IMR-90 (cell line): ENCODE measurements at regions not wholly inside any gene's neighbourhood (a gene's known extent, or its start where the extent isn't known, plus 50 kb on each side); places are given as distances from the start of the nearest gene placed in this dataset.

ENCODE experiments used
- ATAC-seq: fragments of 200-7000 bp; cut with Tn5 transposase; 2 replicates; pipeline ENCODE4 v1.9.1; 2020; ENCODE audit warnings: low read depth, mild to moderate bottlenecking, moderate library complexity
- BruUV-seq: library from RNA; stranded (reverse); fragments of 400-500 nt; replicated peaks from 2 replicates; lab custom pipeline; 2021; lab: Mats Ljungman, UMichigan
- CTCF ChIA-PET: fragments of 300-600 bp; formaldehyde crosslinking; extraction: SDS; loops from one replicate; lab custom pipeline; 2021; ENCODE audit warnings: antibody characterized with exemption; lab: Yijun Ruan, JAX
- POLR2A ChIA-PET: fragments of 300-600 bp; sonication (Branson Sonifier 250); formaldehyde crosslinking; loops from one replicate; lab custom pipeline; 2022; ENCODE audit warnings: antibody characterized with exemption; ENCODE audit not compliant: unreplicated experiment; lab: Charles Lee
- DNase-seq: peaks from one replicate; pipeline ENCODE4 v3.0.0; 2013
- H2AFZ ChIP-seq: replicated peaks from 2 replicates; pipeline ENCODE3; 2013; ENCODE audit warnings: low read length, mild to moderate bottlenecking; ENCODE audit not compliant: poor library complexity
- H2AK5ac ChIP-seq: 2 replicates; pipeline ENCODE4 v1.6.1; 2013; ENCODE audit warnings: low read depth, low read length, inconsistent platforms
- H2AK9ac ChIP-seq: replicated peaks from 2 replicates; pipeline ENCODE3; 2013; ENCODE audit warnings: mild to moderate bottlenecking, low read depth, low read length, moderate library complexity; ENCODE audit not compliant: poor library complexity
- H2BK120ac ChIP-seq: 2 replicates; pipeline ENCODE4 v1.6.1; 2013; ENCODE audit warnings: low read depth, low read length, inconsistent platforms
- H2BK15ac ChIP-seq: 3 replicates; pipeline ENCODE4 v1.6.1; 2013; ENCODE audit warnings: low read depth, low read length, inconsistent platforms
- H2BK20ac ChIP-seq: 2 replicates; pipeline ENCODE4 v1.6.1; 2013; ENCODE audit warnings: low read depth, mild to moderate bottlenecking, inconsistent platforms, low read length, moderate library complexity
- H2BK5ac ChIP-seq: 2 replicates; pipeline ENCODE4 v1.6.1; 2013; ENCODE audit warnings: mild to moderate bottlenecking, low read depth, low read length, inconsistent platforms; ENCODE audit not compliant: poor library complexity, severe bottlenecking
- H3K14ac ChIP-seq: replicated peaks from 2 replicates; pipeline ENCODE4 v1.6.1; 2013; ENCODE audit warnings: low read depth, low read length, inconsistent platforms
- H3K18ac ChIP-seq: 2 replicates; pipeline ENCODE4 v1.6.1; 2013; ENCODE audit warnings: low read depth, low read length, control low read depth
- H3K23ac ChIP-seq: 2 replicates; pipeline ENCODE4 v1.6.1; 2013; ENCODE audit warnings: low read depth, low read length, inconsistent platforms
- H3K27ac ChIP-seq: 2 replicates; pipeline ENCODE4 v1.5.1; 2013; ENCODE audit warnings: mild to moderate bottlenecking, control low read depth, low read length; ENCODE audit not compliant: insufficient read depth
- H3K27me3 ChIP-seq: 2 replicates; pipeline ENCODE4 v1.6.1; 2013; ENCODE audit warnings: low read length; ENCODE audit not compliant: control insufficient read depth, insufficient read depth
- H3K36me3 ChIP-seq: 2 replicates; pipeline ENCODE4 v1.6.1; 2013; ENCODE audit warnings: low read length, mixed read lengths; ENCODE audit not compliant: control insufficient read depth, insufficient read depth
- H3K4ac ChIP-seq: 2 replicates; pipeline ENCODE4 v1.6.1; 2013; ENCODE audit warnings: low read depth, low read length, inconsistent platforms
- H3K4me1 ChIP-seq: 2 replicates; pipeline ENCODE4 v1.6.1; 2013; ENCODE audit warnings: low read length, mixed read lengths; ENCODE audit not compliant: control insufficient read depth, insufficient read depth
- H3K4me2 ChIP-seq: 2 replicates; pipeline ENCODE4 v1.6.1; 2013; ENCODE audit warnings: low read depth, mild to moderate bottlenecking, control low read depth, low read length, moderate library complexity
- H3K4me3 ChIP-seq: 2 replicates; pipeline ENCODE4 v1.5.1; 2013; ENCODE audit warnings: low read depth, mild to moderate bottlenecking, control low read depth, low read length, moderate library complexity; ENCODE audit not compliant: insufficient read depth
- H3K56ac ChIP-seq: 2 replicates; pipeline ENCODE4 v1.6.1; 2013; ENCODE audit warnings: low read length, inconsistent platforms; ENCODE audit not compliant: insufficient read depth; ENCODE audit errors: extremely low read depth
- H3K79me1 ChIP-seq, 2 experiments: 2 replicates each; pipeline ENCODE4 v1.6.1; 2013; ENCODE audit warnings: low read length in 2 of 2, inconsistent platforms in 1 of 2, low read depth in 1 of 2
- H3K9ac ChIP-seq: 2 replicates; pipeline ENCODE4 v1.6.1; 2013; ENCODE audit warnings: low read depth, low read length, control low read depth
- H3K9me1 ChIP-seq: 2 replicates; pipeline ENCODE4 v1.6.1; 2013; ENCODE audit warnings: low read length, inconsistent platforms; ENCODE audit not compliant: insufficient read depth
- H3K9me3 ChIP-seq: 2 replicates; pipeline ENCODE4 v1.6.1; 2013; ENCODE audit warnings: low read length; ENCODE audit not compliant: control insufficient read depth, insufficient read depth
- H4K20me1 ChIP-seq: 2 replicates; pipeline ENCODE4 v1.6.1; 2013; ENCODE audit warnings: low read length, inconsistent platforms; ENCODE audit not compliant: insufficient read depth
- H4K5ac ChIP-seq: 2 replicates; pipeline ENCODE4 v1.6.1; 2013; ENCODE audit warnings: mild to moderate bottlenecking, low read depth, low read length, control low read depth
- H4K8ac ChIP-seq, 2 experiments: 2 replicates each; pipeline ENCODE4 v1.6.1; 2013; ENCODE audit warnings: low read depth in 2 of 2, low read length in 2 of 2, control low read depth in 1 of 2, inconsistent platforms in 1 of 2
- H4K91ac ChIP-seq: 2 replicates; pipeline ENCODE4 v1.6.1; 2013; ENCODE audit warnings: low read depth, low read length, inconsistent platforms; ENCODE audit not compliant: insufficient read depth
- CEBPB ChIP-seq: IDR thresholded peaks from 2 replicates; pipeline ENCODE4 v1.6.1; 2012; ENCODE audit warnings: low read depth, low read length, improper control_type of control experiment
- FOS ChIP-seq: fragments of 150-350 bp; IDR thresholded peaks from 2 replicates; pipeline ENCODE4 v1.6.1; 2016; ENCODE audit warnings: low read depth, low read length
- RAD21 ChIP-seq: IDR thresholded peaks from 2 replicates; pipeline ENCODE4 v1.6.1; 2012; ENCODE audit warnings: low read length, improper control_type of control experiment
- RFX5 ChIP-seq: IDR thresholded peaks from 2 replicates; pipeline ENCODE4 v1.8.0; 2012; ENCODE audit warnings: low read depth, mild to moderate bottlenecking, low read length, moderate library complexity
- WGBS, 2 experiments: methylation state at CpG; one replicate each; pipeline versions ENCODE4 v1.1.5 to v1.1.7; 2013; ENCODE audit warnings: missing lambda C conversion rate in 2 of 2; ENCODE audit not compliant: insufficient read length in 1 of 2; ENCODE audit errors: extremely low coverage in 2 of 2; 5-methylcytosine and 5-hydroxymethylcytosine counted together
- dilution Hi-C: fragments of 300-500 bp; cut with HindIII; formaldehyde crosslinking; loops from one replicate; pipeline ENCODE4 v1.14.3; 2018; ENCODE audit warnings: low sequenced_read_pairs; ENCODE audit not compliant: unreplicated experiment
- in situ Hi-C: fragments of 300-500 bp; cut with MboI; formaldehyde crosslinking; loops from 3 replicates; pipeline ENCODE4 v1.14.3; 2019; ENCODE audit warnings: low sequenced_read_pairs, inconsistent platforms, mixed read lengths
- intact Hi-C: fragments of 100-400 bp; cut with micrococcal nuclease; formaldehyde crosslinking; loops from 2 replicates; pipeline ENCODE4 v1.10.0; 2022
- TF ChIP-seq, protein P1 (sequence below): fragments of 150-350 bp; IDR thresholded peaks from 2 replicates; pipeline ENCODE4 v1.6.1; 2017; ENCODE audit warnings: mild to moderate bottlenecking, antibody characterized with exemption, low read length, low read depth

DNA sequence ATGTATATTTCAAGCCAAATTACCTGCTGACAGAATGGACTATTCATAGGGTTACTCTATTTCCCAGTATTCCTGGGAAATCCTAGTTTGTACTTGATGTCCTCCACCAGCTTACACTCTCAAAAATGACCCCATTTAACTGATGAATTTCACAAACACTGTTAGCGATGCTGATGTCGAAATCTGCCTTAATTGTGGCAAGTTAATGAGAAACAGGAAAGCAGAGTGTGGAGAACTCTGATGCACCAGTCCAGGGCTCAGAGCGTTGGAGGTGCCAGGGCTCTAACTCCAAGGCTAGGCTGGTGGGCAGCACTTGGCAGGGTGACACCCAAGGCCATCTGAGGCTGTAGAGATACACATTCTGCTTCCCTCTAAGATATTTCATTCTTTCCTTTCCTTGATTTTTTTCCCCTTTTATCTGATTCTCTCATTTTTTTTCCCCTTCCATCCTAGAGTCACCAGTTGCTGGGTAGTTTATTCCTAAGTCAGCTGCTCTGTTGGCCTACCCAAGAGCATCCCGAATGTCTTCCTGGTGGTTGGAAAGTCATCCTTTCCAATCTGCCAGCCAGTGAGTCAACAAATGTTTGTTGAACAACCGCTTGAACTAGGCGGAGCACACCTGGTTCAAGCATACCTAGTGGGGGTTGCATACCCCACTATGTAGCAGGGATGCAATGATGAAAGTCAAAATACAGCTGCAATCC, 525.0 kb upstream of the NRP1 start:
- H3K56ac ChIP-seq = no peak overlapping the region
- no peak overlapping the region for H3K4me3 ChIP-seq
- H3K36me3 ChIP-seq = no peaks in the 10 kb centered on the region
- H3K9ac ChIP-seq = no peak overlapping the region
- no peak overlapping the region for H3K4me2 ChIP-seq
- no peak overlapping the region for H2BK5ac ChIP-seq
- dilution Hi-C loops (no loop called here), in situ Hi-C loops (no loop called here), intact Hi-C loops (no loop called here)
- H3K9me1 ChIP-seq = no peaks in the 10 kb centered on the region
- WGBS, 2 experiments = 100% methylated on average over 3 of the region's 6 CpGs; no CpG with 5 or more reads in 1 of the 2 experiments
- no peak overlapping the region for H3K23ac ChIP-seq
- H3K79me1 ChIP-seq = no peaks in the 10 kb centered on the region
- no peak overlapping the region for H2AK5ac ChIP-seq
- H2AK9ac ChIP-seq = no peak overlapping the region
- TF ChIP-seq, protein P1, sequence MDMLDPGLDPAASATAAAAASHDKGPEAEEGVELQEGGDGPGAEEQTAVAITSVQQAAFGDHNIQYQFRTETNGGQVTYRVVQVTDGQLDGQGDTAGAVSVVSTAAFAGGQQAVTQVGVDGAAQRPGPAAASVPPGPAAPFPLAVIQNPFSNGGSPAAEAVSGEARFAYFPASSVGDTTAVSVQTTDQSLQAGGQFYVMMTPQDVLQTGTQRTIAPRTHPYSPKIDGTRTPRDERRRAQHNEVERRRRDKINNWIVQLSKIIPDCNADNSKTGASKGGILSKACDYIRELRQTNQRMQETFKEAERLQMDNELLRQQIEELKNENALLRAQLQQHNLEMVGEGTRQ = no peak
- TF ChIP-seq RFX5 (peak; percentile 86), RAD21 (no peak), CEBPB (0 out of 2 replicates have a peak, but pooled peaks have one; percentile 20), FOS (no peak)
- no peak overlapping the region for H4K8ac ChIP-seq
- no peak overlapping the region for H4K5ac ChIP-seq
- H4K20me1 ChIP-seq = no peaks in the 10 kb centered on the region
- H3K27me3 ChIP-seq = peaks cover 6% of the 10 kb centered on the region
- no peak overlapping the region for H3K4ac ChIP-seq
- H2AFZ ChIP-seq = no peak overlapping the region
- H4K91ac ChIP-seq = no peak overlapping the region
- no peak overlapping the region for H2BK120ac ChIP-seq
- no peak overlapping the region for H3K27ac ChIP-seq
- no peaks in the 10 kb centered on the region for H3K9me3 ChIP-seq
- ChIA-PET POLR2A (no interaction called here), CTCF (interaction anchor here (0.6 kb wide), 1 partner anchor 84 kb away, joined by 6 read pairs; no protein-coding TSS in a partner anchor)
- no TSS peak for BruUV-seq
- ATAC-seq (no peak), DNase-seq (no peak)
- H2BK15ac ChIP-seq = no peak overlapping the region
- H3K14ac ChIP-seq = no peak overlapping the region
- H3K4me1 ChIP-seq = no peaks in the 10 kb centered on the region
- H2BK20ac ChIP-seq = no peak overlapping the region
- H3K18ac ChIP-seq = no peak overlapping the region
